SK-N-SH (cell line): ENCODE measurements at regions not wholly inside any gene's neighbourhood (a gene's known extent, or its start where the extent isn't known, plus 50 kb on each side); places are given as distances from the start of the nearest gene placed in this dataset.

ENCODE experiments used
- CTCF ChIA-PET: fragments of 300-600, 350-600 bp; formaldehyde crosslinking; extraction: SDS; loops from one replicate; lab custom pipeline; 2021; lab: Yijun Ruan, JAX
- POLR2A ChIA-PET: fragments of 350-600 bp; sonication (Branson Sonifier 250); formaldehyde crosslinking; extraction: SDS; loops from one replicate; lab custom pipeline; 2020; ENCODE audit warnings: antibody characterized with exemption, inconsistent platforms; lab: Yijun Ruan, JAX
- DNase-seq: peaks from one replicate; pipeline ENCODE4 v3.0.0; 2012
- H2AFZ ChIP-seq: fragments of 200-600 bp; sonication (generic); 2 replicates; pipeline ENCODE4 v1.8.1; 2016; ENCODE audit warnings: antibody characterized with exemption, mild to moderate bottlenecking, low read depth
- H3F3A ChIP-seq: fragments of 200-600 bp; sonication (generic); replicated peaks from 2 replicates; pipeline ENCODE3; 2016; ENCODE audit warnings: antibody characterized with exemption, mild to moderate bottlenecking; ENCODE audit not compliant: insufficient read depth
- H3K27ac ChIP-seq, 2 experiments: fragments of 200-500 bp in 1 of 2; fragments of 200-600 bp in 1 of 2; sonication (Bioruptor generic) in 1 of 2; sonication (generic), shearing (Covaris generic) in 1 of 2; 2 replicates each; pipeline versions ENCODE4 v1.5.1 to v1.6.1; 2014 to 2016; ENCODE audit warnings: low read depth in 2 of 2, inconsistent platforms in 1 of 2, low read length in 1 of 2, mild to moderate bottlenecking in 1 of 2, mixed read lengths in 1 of 2
- H3K27me3 ChIP-seq: fragments of 200-600 bp; sonication (generic), shearing (Covaris generic); 2 replicates; pipeline ENCODE4 v1.6.1; 2016; ENCODE audit warnings: mixed run types; ENCODE audit not compliant: insufficient read depth
- H3K36me3 ChIP-seq, 2 experiments: fragments of 200-500 bp in 1 of 2; fragments of 200-600 bp in 1 of 2; sonication (Bioruptor generic) in 1 of 2; sonication (generic) in 1 of 2; replicated peaks in 1 of 2; 2 replicates each; pipeline versions ENCODE3 to v1.5.1; 2014 to 2016; ENCODE audit warnings: low read length in 1 of 2, mild to moderate bottlenecking in 1 of 2; ENCODE audit not compliant: insufficient read depth in 2 of 2, control insufficient read depth in 1 of 2
- H3K4me1 ChIP-seq, 2 experiments: fragments of 200-500 bp in 1 of 2; fragments of 200-600 bp in 1 of 2; sonication (Bioruptor generic) in 1 of 2; sonication (generic), shearing (Covaris generic) in 1 of 2; 2 replicates each; pipeline versions ENCODE4 v1.5.1 to v1.6.1; 2014 to 2016; ENCODE audit warnings: low read depth in 1 of 2, low read length in 1 of 2, mixed run types in 1 of 2; ENCODE audit not compliant: insufficient read depth in 2 of 2, control insufficient read depth in 1 of 2
- H3K4me2 ChIP-seq: fragments of 200-600 bp; sonication (generic), shearing (Covaris generic); 2 replicates; pipeline ENCODE4 v1.6.1; 2017; ENCODE audit warnings: mixed run types
- H3K4me3 ChIP-seq, 2 experiments: fragments of 200-500 bp in 1 of 2; fragments of 200-600 bp in 1 of 2; sonication (Bioruptor generic) in 1 of 2; sonication (generic), shearing (Covaris generic) in 1 of 2; 2 replicates each; pipeline versions ENCODE4 v1.5.1 to v1.8.1; 2014 to 2016; ENCODE audit warnings: low read depth in 2 of 2, inconsistent platforms in 1 of 2, low read length in 1 of 2, mild to moderate bottlenecking in 1 of 2, mixed read lengths in 1 of 2, moderate library complexity in 1 of 2
- H3K79me2 ChIP-seq: fragments of 200-600 bp; sonication (generic); 2 replicates; pipeline ENCODE4 v1.8.1; 2017; ENCODE audit warnings: mild to moderate bottlenecking; ENCODE audit not compliant: insufficient read depth
- H3K9ac ChIP-seq: fragments of 200-600 bp; sonication (generic); 2 replicates; pipeline ENCODE4 v1.6.1; 2017; ENCODE audit warnings: mixed run types
- H3K9me2 ChIP-seq: fragments of 200-600 bp; sonication (generic); 2 replicates; pipeline ENCODE4 v1.6.1; 2017; ENCODE audit warnings: mixed run types
- H3K9me3 ChIP-seq: fragments of 200-600 bp; sonication (generic); 2 replicates; pipeline ENCODE4 v1.6.1; 2017; ENCODE audit warnings: mixed run types, mild to moderate bottlenecking, moderate library complexity
- H4K20me1 ChIP-seq: fragments of 200-600 bp; sonication (generic); 2 replicates; pipeline ENCODE4 v1.6.1; 2017; ENCODE audit warnings: mild to moderate bottlenecking, mixed run types; ENCODE audit not compliant: insufficient read depth
- CHD2 ChIP-seq: fragments of 150-350 bp; IDR thresholded peaks from 2 replicates; pipeline ENCODE4 v1.6.1; 2018; ENCODE audit warnings: low read length; ENCODE audit not compliant: partially characterized antibody
- EP300 ChIP-seq, 2 experiments: IDR thresholded peaks; 2 replicates each; pipeline versions ENCODE4 v1.4.0 to v1.6.1; 2012; ENCODE audit warnings: borderline replicate concordance in 1 of 2, low read depth in 1 of 2, low read length in 1 of 2
- EZH2phosphoT487 ChIP-seq: fragments of 200-600 bp; sonication (generic); IDR thresholded peaks from 2 replicates; pipeline ENCODE4 v1.6.1; 2017; ENCODE audit warnings: low read depth, mixed run types, mild to moderate bottlenecking, antibody characterized with exemption, moderate library complexity, borderline replicate concordance
- GABPA ChIP-seq: IDR thresholded peaks from 2 replicates; pipeline ENCODE4 v1.4.0; 2012; ENCODE audit warnings: low read depth, mild to moderate bottlenecking
- GATA2 ChIP-seq: sonication (generic); formaldehyde crosslinking; IDR thresholded peaks from 2 replicates; pipeline ENCODE4 v1.5.0; 2020; ENCODE audit warnings: mild to moderate bottlenecking, missing genetic modification reagents
- JUND ChIP-seq: IDR thresholded peaks from 2 replicates; pipeline ENCODE4 v1.4.0; 2012
- MXI1 ChIP-seq: IDR thresholded peaks from 2 replicates; pipeline ENCODE4 v1.6.1; 2012; ENCODE audit warnings: mild to moderate bottlenecking, low read depth, low read length, improper control_type of control experiment
- NFIC ChIP-seq: IDR thresholded peaks from 2 replicates; pipeline ENCODE4 v1.4.0; 2012; ENCODE audit warnings: borderline replicate concordance
- NRF1 ChIP-seq: IDR thresholded peaks from 2 replicates; pipeline ENCODE4 v1.6.1; 2012; ENCODE audit warnings: low read depth, mild to moderate bottlenecking, low read length
- POLR2AphosphoS5 ChIP-seq: IDR thresholded peaks from 2 replicates; pipeline ENCODE4 v1.6.1; 2012; ENCODE audit warnings: low read depth, low read length
- RFX5 ChIP-seq: IDR thresholded peaks from 2 replicates; pipeline ENCODE4 v1.6.1; 2012; ENCODE audit warnings: mild to moderate bottlenecking, improper control_type of control experiment, low read length
- SMC3 ChIP-seq: IDR thresholded peaks from 2 replicates; pipeline ENCODE4 v1.6.1; 2012; ENCODE audit warnings: low read depth, low read length, improper control_type of control experiment
- USF2 ChIP-seq: fragments of 150-350 bp; IDR thresholded peaks from 2 replicates; pipeline ENCODE4 v1.6.1; 2017; ENCODE audit warnings: antibody characterized with exemption, low read length, low read depth, borderline replicate concordance
- YY1 ChIP-seq: IDR thresholded peaks from 2 replicates; pipeline ENCODE4 v1.4.0; 2012; ENCODE audit warnings: low read depth, mild to moderate bottlenecking
- ZBTB33 ChIP-seq: IDR thresholded peaks from 2 replicates; pipeline ENCODE4 v1.4.0; 2012; ENCODE audit warnings: low read depth, borderline replicate concordance
- WGBS: methylation state at CpG from one replicate; pipeline ENCODE4 v1.1.6; 2017; ENCODE audit warnings: low lambda C conversion rate; 5-methylcytosine and 5-hydroxymethylcytosine counted together
- TF ChIP-seq, protein P1 (sequence below): IDR thresholded peaks from 2 replicates; pipeline ENCODE4 v1.6.1; 2012; ENCODE audit warnings: mild to moderate bottlenecking, low read depth, low read length, moderate library complexity
- TF ChIP-seq, protein P2 (sequence below): IDR thresholded peaks from 2 replicates; pipeline ENCODE4 v1.4.0; 2012; ENCODE audit warnings: low read depth, borderline replicate concordance
- TF ChIP-seq, protein P3 (sequence below): IDR thresholded peaks from 2 replicates; pipeline ENCODE4; 2012
- TF ChIP-seq, protein P4 (sequence below): IDR thresholded peaks from 2 replicates; pipeline ENCODE4 v1.4.0; 2012; ENCODE audit warnings: low read depth

DNA sequence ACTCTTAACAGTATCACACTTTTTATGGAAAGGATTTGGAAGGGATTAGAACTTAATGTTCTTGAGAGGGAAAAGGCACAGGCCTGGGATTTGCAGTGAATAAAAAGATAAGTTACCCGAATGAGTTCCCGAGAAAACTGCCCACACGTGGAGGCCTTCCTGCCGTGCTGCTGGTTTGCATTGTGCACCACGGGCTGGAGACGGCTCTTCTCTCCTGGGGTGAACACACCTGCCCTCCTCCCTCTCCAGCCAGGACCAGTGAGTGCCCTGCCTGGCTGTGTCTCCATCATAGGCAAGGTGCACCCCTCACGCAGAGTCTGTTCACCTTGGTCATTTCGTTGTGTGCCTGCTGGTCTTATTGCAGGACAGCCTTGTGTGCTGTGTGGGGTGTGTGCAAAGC is 336.3 kb upstream of the SHH start:
- Histone ChIP-seq H3K27ac (no peak overlapping the region), H3K4me1 (no peaks in the 10 kb centered on the region), H3K36me3 (no peaks in the 10 kb centered on the region), H3F3A (no peaks in the 10 kb centered on the region), H3K27me3 (peaks cover 66% of the 10 kb centered on the region), H3K4me2 (no peak overlapping the region), H3K4me3 (no peak overlapping the region), H3K9me3 (no peaks in the 10 kb centered on the region), H3K9me2 (no peaks in the 10 kb centered on the region), H3K9ac (no peak overlapping the region), H3K79me2 (no peaks in the 10 kb centered on the region), H2AFZ (no peak overlapping the region), H4K20me1 (no peaks in the 10 kb centered on the region)
- ChIA-PET POLR2A (no interaction called here), CTCF (interaction anchor here (0.7 to 1.4 kb wide), 2 partner anchors 8 to 343 kb away, joined by 3 to 5 read pairs; no protein-coding TSS in a partner anchor)
- no peak for DNase-seq
- TF ChIP-seq MXI1, result no peak
- TF ChIP-seq, protein P1, sequence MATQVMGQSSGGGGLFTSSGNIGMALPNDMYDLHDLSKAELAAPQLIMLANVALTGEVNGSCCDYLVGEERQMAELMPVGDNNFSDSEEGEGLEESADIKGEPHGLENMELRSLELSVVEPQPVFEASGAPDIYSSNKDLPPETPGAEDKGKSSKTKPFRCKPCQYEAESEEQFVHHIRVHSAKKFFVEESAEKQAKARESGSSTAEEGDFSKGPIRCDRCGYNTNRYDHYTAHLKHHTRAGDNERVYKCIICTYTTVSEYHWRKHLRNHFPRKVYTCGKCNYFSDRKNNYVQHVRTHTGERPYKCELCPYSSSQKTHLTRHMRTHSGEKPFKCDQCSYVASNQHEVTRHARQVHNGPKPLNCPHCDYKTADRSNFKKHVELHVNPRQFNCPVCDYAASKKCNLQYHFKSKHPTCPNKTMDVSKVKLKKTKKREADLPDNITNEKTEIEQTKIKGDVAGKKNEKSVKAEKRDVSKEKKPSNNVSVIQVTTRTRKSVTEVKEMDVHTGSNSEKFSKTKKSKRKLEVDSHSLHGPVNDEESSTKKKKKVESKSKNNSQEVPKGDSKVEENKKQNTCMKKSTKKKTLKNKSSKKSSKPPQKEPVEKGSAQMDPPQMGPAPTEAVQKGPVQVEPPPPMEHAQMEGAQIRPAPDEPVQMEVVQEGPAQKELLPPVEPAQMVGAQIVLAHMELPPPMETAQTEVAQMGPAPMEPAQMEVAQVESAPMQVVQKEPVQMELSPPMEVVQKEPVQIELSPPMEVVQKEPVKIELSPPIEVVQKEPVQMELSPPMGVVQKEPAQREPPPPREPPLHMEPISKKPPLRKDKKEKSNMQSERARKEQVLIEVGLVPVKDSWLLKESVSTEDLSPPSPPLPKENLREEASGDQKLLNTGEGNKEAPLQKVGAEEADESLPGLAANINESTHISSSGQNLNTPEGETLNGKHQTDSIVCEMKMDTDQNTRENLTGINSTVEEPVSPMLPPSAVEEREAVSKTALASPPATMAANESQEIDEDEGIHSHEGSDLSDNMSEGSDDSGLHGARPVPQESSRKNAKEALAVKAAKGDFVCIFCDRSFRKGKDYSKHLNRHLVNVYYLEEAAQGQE, result no peak
- TF ChIP-seq EP300 (IDR thresholded peaks at IDR 0.05; ENCODE audit: borderline replicate concordance in 1 of 2, low read depth in 1 of 2, low read length in 1 of 2), result no peak
- TF ChIP-seq SMC3, result no peak
- no peak for TF ChIP-seq RFX5
- no peak for TF ChIP-seq EZH2phosphoT487
- no peak for TF ChIP-seq GABPA
- TF ChIP-seq NFIC, result no peak
- no peak for TF ChIP-seq POLR2AphosphoS5
- TF ChIP-seq GATA2 (CRISPR knock-in tag), result no peak
- no peak for TF ChIP-seq USF2
- no peak for TF ChIP-seq JUND
- no peak for TF ChIP-seq ZBTB33
- TF ChIP-seq, protein P2, sequence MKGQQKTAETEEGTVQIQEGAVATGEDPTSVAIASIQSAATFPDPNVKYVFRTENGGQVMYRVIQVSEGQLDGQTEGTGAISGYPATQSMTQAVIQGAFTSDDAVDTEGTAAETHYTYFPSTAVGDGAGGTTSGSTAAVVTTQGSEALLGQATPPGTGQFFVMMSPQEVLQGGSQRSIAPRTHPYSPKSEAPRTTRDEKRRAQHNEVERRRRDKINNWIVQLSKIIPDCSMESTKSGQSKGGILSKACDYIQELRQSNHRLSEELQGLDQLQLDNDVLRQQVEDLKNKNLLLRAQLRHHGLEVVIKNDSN, result no peak
- TF ChIP-seq, protein P3, sequence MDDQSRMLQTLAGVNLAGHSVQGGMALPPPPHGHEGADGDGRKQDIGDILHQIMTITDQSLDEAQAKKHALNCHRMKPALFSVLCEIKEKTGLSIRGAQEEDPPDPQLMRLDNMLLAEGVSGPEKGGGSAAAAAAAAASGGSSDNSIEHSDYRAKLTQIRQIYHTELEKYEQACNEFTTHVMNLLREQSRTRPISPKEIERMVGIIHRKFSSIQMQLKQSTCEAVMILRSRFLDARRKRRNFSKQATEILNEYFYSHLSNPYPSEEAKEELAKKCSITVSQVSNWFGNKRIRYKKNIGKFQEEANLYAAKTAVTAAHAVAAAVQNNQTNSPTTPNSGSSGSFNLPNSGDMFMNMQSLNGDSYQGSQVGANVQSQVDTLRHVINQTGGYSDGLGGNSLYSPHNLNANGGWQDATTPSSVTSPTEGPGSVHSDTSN, result no peak
- no peak for TF ChIP-seq NRF1
- no peak for TF ChIP-seq YY1
- TF ChIP-seq, protein P4, sequence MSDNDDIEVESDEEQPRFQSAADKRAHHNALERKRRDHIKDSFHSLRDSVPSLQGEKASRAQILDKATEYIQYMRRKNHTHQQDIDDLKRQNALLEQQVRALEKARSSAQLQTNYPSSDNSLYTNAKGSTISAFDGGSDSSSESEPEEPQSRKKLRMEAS, result no peak
- TF ChIP-seq CHD2, result no peak
- WGBS, result 19% methylated on average over 6 of the region's 8 CpGs
